ENCODE measurements at regions not wholly inside any gene's neighbourhood (a gene's known extent, or its start where the extent isn't known, plus 50 kb on each side); places are given as distances from the start of the nearest gene placed in this dataset.

DNA sequence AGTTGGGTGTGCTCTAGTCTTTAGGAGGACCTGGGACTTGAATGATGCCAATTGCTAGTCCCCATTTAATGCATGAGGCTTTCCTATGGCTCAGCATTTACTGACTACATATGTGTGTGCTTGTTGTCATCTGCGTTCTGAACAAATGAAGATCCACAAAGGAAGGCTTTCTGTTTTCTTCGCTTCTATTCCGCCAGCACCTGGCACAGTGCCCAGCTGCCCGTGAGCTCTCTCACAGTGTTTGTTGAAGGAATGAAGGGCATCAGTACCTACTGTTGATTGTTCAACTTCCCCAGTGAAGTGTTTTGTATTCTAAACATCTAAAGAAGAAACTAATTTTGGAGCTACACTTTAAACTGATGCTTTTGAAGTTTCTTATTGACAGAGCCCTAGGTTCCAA, 122.4 kb upstream of the LINC00305 start:
- TF ChIP-seq, protein P1, sequence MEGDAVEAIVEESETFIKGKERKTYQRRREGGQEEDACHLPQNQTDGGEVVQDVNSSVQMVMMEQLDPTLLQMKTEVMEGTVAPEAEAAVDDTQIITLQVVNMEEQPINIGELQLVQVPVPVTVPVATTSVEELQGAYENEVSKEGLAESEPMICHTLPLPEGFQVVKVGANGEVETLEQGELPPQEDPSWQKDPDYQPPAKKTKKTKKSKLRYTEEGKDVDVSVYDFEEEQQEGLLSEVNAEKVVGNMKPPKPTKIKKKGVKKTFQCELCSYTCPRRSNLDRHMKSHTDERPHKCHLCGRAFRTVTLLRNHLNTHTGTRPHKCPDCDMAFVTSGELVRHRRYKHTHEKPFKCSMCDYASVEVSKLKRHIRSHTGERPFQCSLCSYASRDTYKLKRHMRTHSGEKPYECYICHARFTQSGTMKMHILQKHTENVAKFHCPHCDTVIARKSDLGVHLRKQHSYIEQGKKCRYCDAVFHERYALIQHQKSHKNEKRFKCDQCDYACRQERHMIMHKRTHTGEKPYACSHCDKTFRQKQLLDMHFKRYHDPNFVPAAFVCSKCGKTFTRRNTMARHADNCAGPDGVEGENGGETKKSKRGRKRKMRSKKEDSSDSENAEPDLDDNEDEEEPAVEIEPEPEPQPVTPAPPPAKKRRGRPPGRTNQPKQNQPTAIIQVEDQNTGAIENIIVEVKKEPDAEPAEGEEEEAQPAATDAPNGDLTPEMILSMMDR (IDR thresholded peaks at IDR 0.05), result no peak
- Histone ChIP-seq H3K27ac (no peak overlapping the region), H3K4me1 (no peaks in the 10 kb centered on the region), H3K27me3 (no peaks in the 10 kb centered on the region), H3K4me3 (no peak overlapping the region), H3K9me3 (no peaks in the 10 kb centered on the region), H3K36me3 (no peaks in the 10 kb centered on the region), H3K9ac (ENCODE audit: low read depth in 2 of 2, low read length in 2 of 2) (no peak overlapping the region)
- no peak for DNase-seq
- intact Hi-C loops (cut with DNase I), result no loop called here

DNA sequence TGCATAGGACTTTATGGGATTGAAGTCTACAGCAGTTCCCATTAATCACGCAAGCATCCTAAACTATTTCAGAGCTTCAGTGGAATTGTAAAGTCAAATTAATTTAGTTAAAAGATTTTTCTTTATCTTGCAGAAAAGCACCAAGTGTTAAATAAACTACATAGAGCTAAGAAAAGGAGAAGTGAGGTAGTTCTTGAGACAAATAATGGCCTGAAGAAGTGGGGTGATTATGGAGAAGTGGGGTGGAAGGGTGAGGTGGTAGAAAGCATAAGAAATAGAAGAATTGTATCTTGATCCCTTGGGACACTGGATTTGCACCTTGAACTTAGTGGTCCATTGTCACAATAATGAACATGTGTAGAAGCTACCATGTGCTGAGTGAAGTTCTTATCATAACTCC, 121.7 kb upstream of the LINC00305 start:
- intact Hi-C loops (cut with DNase I), result no loop called here
- Histone ChIP-seq H3K4me1 (no peaks in the 10 kb centered on the region), H3K36me3 (no peaks in the 10 kb centered on the region), H3K27ac (no peak overlapping the region), H3K27me3 (no peaks in the 10 kb centered on the region), H3K9me3 (no peaks in the 10 kb centered on the region), H3K9ac (ENCODE audit: low read depth in 2 of 2, low read length in 2 of 2) (no peak overlapping the region), H3K4me3 (no peak overlapping the region)
- TF ChIP-seq, protein P1 (IDR thresholded peaks at IDR 0.05), result no peak
- no peak for DNase-seq

DNA sequence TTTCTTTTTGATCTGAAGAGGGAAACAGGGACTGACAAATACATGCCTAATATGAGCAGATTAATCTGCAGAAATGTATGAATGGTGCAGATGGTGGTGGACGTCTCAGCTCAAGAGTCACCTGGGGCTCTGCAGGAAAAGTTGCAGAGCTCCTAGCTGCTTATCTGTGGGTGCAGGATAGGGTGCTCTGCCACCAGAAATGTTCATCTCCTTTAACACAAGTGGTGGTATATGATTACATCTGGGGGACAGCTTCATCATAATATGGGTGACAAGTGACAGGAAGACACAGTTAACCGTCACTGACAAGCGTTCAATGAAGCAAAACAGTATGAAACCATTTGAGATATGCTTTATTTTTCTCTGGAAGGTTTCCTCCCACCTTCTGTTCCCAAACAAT, 121.2 kb upstream of the LINC00305 start:
- Histone ChIP-seq H3K27me3 (no peaks in the 10 kb centered on the region), H3K4me1 (no peaks in the 10 kb centered on the region), H3K27ac (no peak overlapping the region), H3K9me3 (no peaks in the 10 kb centered on the region), H3K9ac (ENCODE audit: low read depth in 2 of 2, low read length in 2 of 2) (no peak overlapping the region), H3K4me3 (no peak overlapping the region), H3K36me3 (no peaks in the 10 kb centered on the region)
- intact Hi-C loops (cut with DNase I), result no loop called here
- TF ChIP-seq, protein P1 (IDR thresholded peaks at IDR 0.05), result no peak
- no peak for DNase-seq

DNA sequence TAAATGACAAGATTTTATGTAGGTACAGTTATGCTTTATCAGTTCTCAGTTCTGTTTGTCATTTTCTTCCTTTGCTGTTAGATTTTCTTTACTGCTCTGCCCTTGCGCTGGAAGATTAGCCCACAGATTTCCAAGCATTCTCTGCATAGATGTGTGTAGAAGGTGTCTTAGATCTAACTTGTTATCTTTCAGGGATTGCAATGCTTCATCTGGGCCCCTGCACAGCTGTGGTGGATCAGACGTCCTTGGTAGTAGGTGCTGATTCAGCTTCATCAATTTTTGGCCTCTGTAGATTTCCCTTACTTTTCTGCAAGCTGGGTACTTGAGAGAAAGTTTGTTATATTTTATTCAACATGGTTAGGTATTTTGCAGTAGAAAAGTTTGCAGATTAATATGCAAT, 115.3 kb upstream of the LINC00305 start:
- DNase-seq, result no peak
- no peaks in the 10 kb centered on the region for H3K27me3 ChIP-seq
- intact Hi-C loops (cut with DNase I), result no loop called here
- TF ChIP-seq, protein P1 (IDR thresholded peaks at IDR 0.05), result no peak
- H3K9me3 ChIP-seq, result no peaks in the 10 kb centered on the region
- H3K4me3 ChIP-seq, result no peak overlapping the region
- no peak overlapping the region for H3K9ac ChIP-seq (ENCODE audit: low read depth in 2 of 2, low read length in 2 of 2)
- no peak overlapping the region for H3K27ac ChIP-seq
- H3K36me3 ChIP-seq, result no peaks in the 10 kb centered on the region
- no peaks in the 10 kb centered on the region for H3K4me1 ChIP-seq

DNA sequence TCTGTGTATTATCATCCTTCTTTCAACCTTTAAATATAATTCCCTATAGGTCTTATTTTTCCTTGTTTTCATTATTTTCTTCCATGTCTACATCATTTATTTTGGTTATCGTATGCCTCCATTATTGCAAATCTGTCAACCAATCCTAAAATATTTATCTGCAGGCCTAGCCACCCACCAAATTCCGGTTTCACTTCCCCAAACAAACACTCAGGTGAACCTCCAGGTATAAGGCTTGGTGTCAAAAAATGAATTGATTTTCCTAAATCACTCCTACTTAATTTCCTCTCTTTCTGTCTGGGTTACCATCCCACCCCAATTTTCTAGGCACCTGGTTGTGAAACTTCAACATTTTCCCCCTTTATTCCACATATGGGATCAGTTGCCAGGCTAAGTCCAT, 111.9 kb upstream of the LINC00305 start:
- Histone ChIP-seq H3K4me3 (no peak overlapping the region), H3K27ac (no peak overlapping the region), H3K36me3 (no peaks in the 10 kb centered on the region), H3K27me3 (no peaks in the 10 kb centered on the region), H3K9me3 (no peaks in the 10 kb centered on the region), H3K9ac (ENCODE audit: low read depth in 2 of 2, low read length in 2 of 2) (no peak overlapping the region), H3K4me1 (no peaks in the 10 kb centered on the region)
- intact Hi-C loops (cut with DNase I), result no loop called here
- DNase-seq, result no peak
- TF ChIP-seq, protein P1 (IDR thresholded peaks at IDR 0.05), result no peak

DNA sequence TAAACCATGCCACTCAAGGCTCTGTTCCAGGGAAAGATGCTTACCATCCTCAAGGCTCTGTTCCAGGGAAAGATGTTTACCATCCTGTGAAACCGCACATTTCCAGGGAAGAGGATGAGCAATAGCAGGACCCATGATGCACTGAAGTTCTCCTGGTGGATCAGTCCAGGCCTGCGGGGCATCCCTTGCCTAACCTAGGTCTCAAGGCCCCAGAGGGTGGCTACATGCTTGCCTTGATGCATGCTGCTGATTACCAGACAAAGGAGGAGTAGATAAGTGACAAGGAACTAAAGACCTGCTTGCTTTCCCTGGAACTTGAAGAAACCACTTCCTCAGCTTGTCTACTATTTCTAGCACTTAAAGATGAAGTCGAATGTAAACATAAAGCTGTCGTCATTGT, 111.0 kb upstream of the LINC00305 start:
- DNase-seq, result no peak
- H3K27me3 ChIP-seq, result no peaks in the 10 kb centered on the region
- H3K36me3 ChIP-seq, result no peaks in the 10 kb centered on the region
- intact Hi-C loops (cut with DNase I), result no loop called here
- no peak overlapping the region for H3K27ac ChIP-seq
- no peaks in the 10 kb centered on the region for H3K4me1 ChIP-seq
- H3K9me3 ChIP-seq, result no peaks in the 10 kb centered on the region
- no peak overlapping the region for H3K9ac ChIP-seq (ENCODE audit: low read depth in 2 of 2, low read length in 2 of 2)
- TF ChIP-seq, protein P1 (IDR thresholded peaks at IDR 0.05), result no peak
- H3K4me3 ChIP-seq, result no peak overlapping the region

All from colonic mucosa (tissue), 4 donors.